ENCODE measurements at regions not wholly inside any gene's neighbourhood (a gene's known extent, or its start where the extent isn't known, plus 50 kb on each side); places are given as distances from the start of the nearest gene placed in this dataset.

GRCh38 chr6:95420792-95421191 is 156.5 kb upstream of the MANEA start:
- TF ChIP-seq, protein P1, sequence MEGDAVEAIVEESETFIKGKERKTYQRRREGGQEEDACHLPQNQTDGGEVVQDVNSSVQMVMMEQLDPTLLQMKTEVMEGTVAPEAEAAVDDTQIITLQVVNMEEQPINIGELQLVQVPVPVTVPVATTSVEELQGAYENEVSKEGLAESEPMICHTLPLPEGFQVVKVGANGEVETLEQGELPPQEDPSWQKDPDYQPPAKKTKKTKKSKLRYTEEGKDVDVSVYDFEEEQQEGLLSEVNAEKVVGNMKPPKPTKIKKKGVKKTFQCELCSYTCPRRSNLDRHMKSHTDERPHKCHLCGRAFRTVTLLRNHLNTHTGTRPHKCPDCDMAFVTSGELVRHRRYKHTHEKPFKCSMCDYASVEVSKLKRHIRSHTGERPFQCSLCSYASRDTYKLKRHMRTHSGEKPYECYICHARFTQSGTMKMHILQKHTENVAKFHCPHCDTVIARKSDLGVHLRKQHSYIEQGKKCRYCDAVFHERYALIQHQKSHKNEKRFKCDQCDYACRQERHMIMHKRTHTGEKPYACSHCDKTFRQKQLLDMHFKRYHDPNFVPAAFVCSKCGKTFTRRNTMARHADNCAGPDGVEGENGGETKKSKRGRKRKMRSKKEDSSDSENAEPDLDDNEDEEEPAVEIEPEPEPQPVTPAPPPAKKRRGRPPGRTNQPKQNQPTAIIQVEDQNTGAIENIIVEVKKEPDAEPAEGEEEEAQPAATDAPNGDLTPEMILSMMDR (IDR thresholded peaks at IDR 0.05): no peak
- no peak for TF ChIP-seq POLR2A (IDR thresholded peaks at IDR 0.05)
- TF ChIP-seq POLR2AphosphoS5 (IDR thresholded peaks at IDR 0.05): no peak
